Hematopoietic multipotent progenitor cell (in vitro differentiated cells): ENCODE measurements at regions not wholly inside any gene's neighbourhood (a gene's known extent, or its start where the extent isn't known, plus 50 kb on each side); places are given as distances from the start of the nearest gene placed in this dataset. TPM values are rescaled to one million over a fixed set of nuclear protein-coding genes. Genes with fewer than 3 reads are reported as not detected.

Source experiments
- small RNA-seq: library from RNA; depleted of rRNA; stranded (forward); fragments of <200 nt; gene quantifications from one replicate; pipeline ENCODE3, GENCODE V24; 2012

Small RNAs in the stretch of these regions (small RNA-seq; reads per million reads assigned to genes)
- gene MIR5191 (not detected), gene RNU6-501P (not detected)
